ENCODE measurements at regions not wholly inside any gene's neighbourhood (a gene's known extent, or its start where the extent isn't known, plus 50 kb on each side); places are given as distances from the start of the nearest gene placed in this dataset.

- no peak for DNase-seq (ENCODE audit: low read depth in 2 of 2)
Observed at GRCh38 chr3:29033511-29033910, 247.4 kb upstream of the RBMS3 start.

- no peak for DNase-seq (ENCODE audit: low read depth in 2 of 2)
Observed at GRCh38 chr3:29050155-29050554, 230.7 kb upstream of the RBMS3 start.

- DNase-seq (ENCODE audit: low read depth in 2 of 2) = no peak
Observed at GRCh38 chr3:29057326-29057725, 223.5 kb upstream of the RBMS3 start.

GRCh38 chr3:29064085-29064484 lies 216.8 kb upstream of the RBMS3 start:
- no peak for DNase-seq (ENCODE audit: low read depth in 2 of 2)

GRCh38 chr3:29065211-29065785 lies 215.6 kb upstream of the RBMS3 start:
- no peak for DNase-seq (ENCODE audit: low read depth in 2 of 2)

- no peak for DNase-seq (ENCODE audit: low read depth in 2 of 2)
Observed at GRCh38 chr3:29067007-29067406, 213.9 kb upstream of the RBMS3 start.

- no peak for DNase-seq (ENCODE audit: low read depth in 2 of 2)
Observed at GRCh38 chr3:29070959-29071634, 209.8 kb upstream of the RBMS3 start.

GRCh38 chr3:29072611-29073010 lies 208.3 kb upstream of the RBMS3 start:
- DNase-seq (ENCODE audit: low read depth in 2 of 2) = no peak

- no peak for DNase-seq (ENCODE audit: low read depth in 2 of 2)
Observed at GRCh38 chr3:29077356-29077755, 203.5 kb upstream of the RBMS3 start.

- no peak for DNase-seq (ENCODE audit: low read depth in 2 of 2)
Observed at GRCh38 chr3:29079358-29079757, 201.5 kb upstream of the RBMS3 start.

- DNase-seq (ENCODE audit: low read depth in 2 of 2) = no peak
Observed at GRCh38 chr3:29080967-29081366, 199.9 kb upstream of the RBMS3 start.

- DNase-seq (ENCODE audit: low read depth in 2 of 2) = no peak
Observed at GRCh38 chr3:29083081-29083480, 197.8 kb upstream of the RBMS3 start.

GRCh38 chr3:29083676-29084075 lies 197.2 kb upstream of the RBMS3 start:
- no peak for DNase-seq (ENCODE audit: low read depth in 2 of 2)

- no peak for DNase-seq (ENCODE audit: low read depth in 2 of 2)
Observed at GRCh38 chr3:29088579-29088978, 192.3 kb upstream of the RBMS3 start.

- no peak for DNase-seq (ENCODE audit: low read depth in 2 of 2)
Observed at GRCh38 chr3:29090912-29091597, 189.8 kb upstream of the RBMS3 start.

- no peak for DNase-seq (ENCODE audit: low read depth in 2 of 2)
Observed at GRCh38 chr3:29091599-29092189, 189.2 kb upstream of the RBMS3 start.

GRCh38 chr3:29092348-29092747 lies 188.5 kb upstream of the RBMS3 start:
- DNase-seq (ENCODE audit: low read depth in 2 of 2) = no peak

GRCh38 chr3:29099296-29099695 lies 181.6 kb upstream of the RBMS3 start:
- DNase-seq (ENCODE audit: low read depth in 2 of 2) = no peak

- DNase-seq (ENCODE audit: low read depth in 2 of 2) = no peak
Observed at GRCh38 chr3:29099775-29100174, 181.1 kb upstream of the RBMS3 start.

- no peak for DNase-seq (ENCODE audit: low read depth in 2 of 2)
Observed at GRCh38 chr3:29100292-29100691, 180.6 kb upstream of the RBMS3 start.

GRCh38 chr3:29128001-29128400 lies 152.9 kb upstream of the RBMS3 start:
- no peak for DNase-seq (ENCODE audit: low read depth in 2 of 2)

GRCh38 chr3:29137601-29138000 lies 143.3 kb upstream of the RBMS3 start:
- no peak for DNase-seq (ENCODE audit: low read depth in 2 of 2)

- no peak for DNase-seq (ENCODE audit: low read depth in 2 of 2)
Observed at GRCh38 chr3:29138171-29138570, 142.7 kb upstream of the RBMS3 start.
